Spleen (tissue), 7 donors: ENCODE measurements at regions not wholly inside any gene's neighbourhood (a gene's known extent, or its start where the extent isn't known, plus 50 kb on each side); places are given as distances from the start of the nearest gene placed in this dataset.

Experiments
- POLR2AphosphoS5 ChIP-seq, 3 donors: sonication (generic); formaldehyde crosslinking; IDR thresholded peaks; one replicate each; pipeline ENCODE4 v1.5.1; 2017; ENCODE audit warnings: antibody characterized with exemption in 3 of 3
- TF ChIP-seq, protein P1 (sequence below), 11 experiments: fragments of 200-600 bp in 7 of 11; fragments of 450-650 bp in 4 of 11; sonication (generic) in 4 of 11; IDR thresholded peaks in 8 of 11; conservative IDR thresholded peaks in 3 of 11; 1 replicate in 7 of 11; 2 replicates in 4 of 11; pipeline versions ENCODE4 v1.4.0 to v1.8.0; 2016 to 2021; ENCODE audit warnings: antibody characterized with exemption in 11 of 11, inconsistent platforms in 4 of 11, mild to moderate bottlenecking in 1 of 11
- donor health status: DM: no; HTN: no; CAD: no; lungs with moderate emphysema.
- donor health status: DM: no; HTN: no; CAD: no.
- donor health status: DM: no; HTN: no; CAD: no.

DNA sequence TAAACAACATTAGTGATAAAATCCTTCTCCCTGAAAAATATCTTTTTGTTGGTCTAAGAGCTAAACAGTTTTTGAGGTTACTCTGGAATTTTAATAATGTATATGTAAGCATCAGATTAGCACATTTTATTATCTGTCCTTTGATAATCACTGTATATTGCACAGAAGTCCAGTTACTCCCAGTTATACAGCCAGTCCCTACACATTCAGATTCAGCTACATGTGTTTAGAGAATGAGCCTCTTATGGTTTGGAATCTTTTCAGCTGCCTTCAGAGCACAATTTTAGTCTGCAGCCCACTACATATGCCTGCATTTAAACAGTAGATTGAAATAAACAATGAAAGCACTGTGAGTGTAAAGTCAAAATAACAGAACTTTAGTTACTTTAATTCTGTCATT, 438.2 kb downstream of the ARHGEF28 start:
- TF ChIP-seq, protein P1, sequence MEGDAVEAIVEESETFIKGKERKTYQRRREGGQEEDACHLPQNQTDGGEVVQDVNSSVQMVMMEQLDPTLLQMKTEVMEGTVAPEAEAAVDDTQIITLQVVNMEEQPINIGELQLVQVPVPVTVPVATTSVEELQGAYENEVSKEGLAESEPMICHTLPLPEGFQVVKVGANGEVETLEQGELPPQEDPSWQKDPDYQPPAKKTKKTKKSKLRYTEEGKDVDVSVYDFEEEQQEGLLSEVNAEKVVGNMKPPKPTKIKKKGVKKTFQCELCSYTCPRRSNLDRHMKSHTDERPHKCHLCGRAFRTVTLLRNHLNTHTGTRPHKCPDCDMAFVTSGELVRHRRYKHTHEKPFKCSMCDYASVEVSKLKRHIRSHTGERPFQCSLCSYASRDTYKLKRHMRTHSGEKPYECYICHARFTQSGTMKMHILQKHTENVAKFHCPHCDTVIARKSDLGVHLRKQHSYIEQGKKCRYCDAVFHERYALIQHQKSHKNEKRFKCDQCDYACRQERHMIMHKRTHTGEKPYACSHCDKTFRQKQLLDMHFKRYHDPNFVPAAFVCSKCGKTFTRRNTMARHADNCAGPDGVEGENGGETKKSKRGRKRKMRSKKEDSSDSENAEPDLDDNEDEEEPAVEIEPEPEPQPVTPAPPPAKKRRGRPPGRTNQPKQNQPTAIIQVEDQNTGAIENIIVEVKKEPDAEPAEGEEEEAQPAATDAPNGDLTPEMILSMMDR (IDR thresholded peaks at IDR 0.05 in 8 of 11, conservative IDR thresholded peaks at IDR 0.05 in 3 of 11), result no peak
- no peak for TF ChIP-seq POLR2AphosphoS5 (IDR thresholded peaks at IDR 0.05)
